ENCODE measurements at regions not wholly inside any gene's neighbourhood (a gene's known extent, or its start where the extent isn't known, plus 50 kb on each side); places are given as distances from the start of the nearest gene placed in this dataset.

DNA sequence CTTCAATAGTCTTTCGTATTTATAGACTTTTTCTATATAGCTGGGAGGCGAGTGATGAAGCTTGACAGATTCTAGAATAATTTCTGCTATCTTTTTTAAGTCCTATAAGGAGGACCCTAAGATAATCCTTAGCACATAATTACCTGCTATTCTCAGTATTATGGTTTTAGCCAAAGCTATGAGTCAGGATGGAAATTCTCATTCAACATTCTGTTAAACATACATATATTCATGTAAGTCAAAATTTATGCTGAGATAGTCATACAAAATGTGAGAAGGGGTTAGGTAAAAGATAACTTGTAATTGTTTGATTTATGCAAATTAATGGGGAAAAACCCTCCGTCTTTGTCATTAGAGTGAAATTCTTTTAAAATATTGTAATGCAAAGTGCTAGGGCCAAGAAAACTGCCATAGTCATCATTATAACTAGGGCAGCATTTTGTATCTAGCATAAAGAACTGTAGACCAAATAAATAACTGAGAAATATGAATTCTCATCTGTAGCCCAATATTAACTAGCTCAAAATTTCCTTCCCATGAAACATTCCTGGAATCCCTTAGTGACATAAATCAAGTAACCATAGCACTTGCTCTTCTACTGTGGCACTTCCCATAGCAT lies 118.5 kb downstream of the MRPS30 start:
- Mint-ChIP-seq H3K4me1 (no peaks in the 10 kb centered on the region), H3K9me3 (no peaks in the 10 kb centered on the region), H3K27ac (no peak overlapping the region), H3K4me3 (no peak overlapping the region), H3K36me3 (ENCODE audit: low read depth) (no peaks in the 10 kb centered on the region), H3K27me3 (ENCODE audit: low read depth) (no peaks in the 10 kb centered on the region)
- TF ChIP-seq, protein P1, sequence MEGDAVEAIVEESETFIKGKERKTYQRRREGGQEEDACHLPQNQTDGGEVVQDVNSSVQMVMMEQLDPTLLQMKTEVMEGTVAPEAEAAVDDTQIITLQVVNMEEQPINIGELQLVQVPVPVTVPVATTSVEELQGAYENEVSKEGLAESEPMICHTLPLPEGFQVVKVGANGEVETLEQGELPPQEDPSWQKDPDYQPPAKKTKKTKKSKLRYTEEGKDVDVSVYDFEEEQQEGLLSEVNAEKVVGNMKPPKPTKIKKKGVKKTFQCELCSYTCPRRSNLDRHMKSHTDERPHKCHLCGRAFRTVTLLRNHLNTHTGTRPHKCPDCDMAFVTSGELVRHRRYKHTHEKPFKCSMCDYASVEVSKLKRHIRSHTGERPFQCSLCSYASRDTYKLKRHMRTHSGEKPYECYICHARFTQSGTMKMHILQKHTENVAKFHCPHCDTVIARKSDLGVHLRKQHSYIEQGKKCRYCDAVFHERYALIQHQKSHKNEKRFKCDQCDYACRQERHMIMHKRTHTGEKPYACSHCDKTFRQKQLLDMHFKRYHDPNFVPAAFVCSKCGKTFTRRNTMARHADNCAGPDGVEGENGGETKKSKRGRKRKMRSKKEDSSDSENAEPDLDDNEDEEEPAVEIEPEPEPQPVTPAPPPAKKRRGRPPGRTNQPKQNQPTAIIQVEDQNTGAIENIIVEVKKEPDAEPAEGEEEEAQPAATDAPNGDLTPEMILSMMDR (IDR thresholded peaks at IDR 0.05; ENCODE audit: unreplicated experiment in 3 of 3): no peak

DNA sequence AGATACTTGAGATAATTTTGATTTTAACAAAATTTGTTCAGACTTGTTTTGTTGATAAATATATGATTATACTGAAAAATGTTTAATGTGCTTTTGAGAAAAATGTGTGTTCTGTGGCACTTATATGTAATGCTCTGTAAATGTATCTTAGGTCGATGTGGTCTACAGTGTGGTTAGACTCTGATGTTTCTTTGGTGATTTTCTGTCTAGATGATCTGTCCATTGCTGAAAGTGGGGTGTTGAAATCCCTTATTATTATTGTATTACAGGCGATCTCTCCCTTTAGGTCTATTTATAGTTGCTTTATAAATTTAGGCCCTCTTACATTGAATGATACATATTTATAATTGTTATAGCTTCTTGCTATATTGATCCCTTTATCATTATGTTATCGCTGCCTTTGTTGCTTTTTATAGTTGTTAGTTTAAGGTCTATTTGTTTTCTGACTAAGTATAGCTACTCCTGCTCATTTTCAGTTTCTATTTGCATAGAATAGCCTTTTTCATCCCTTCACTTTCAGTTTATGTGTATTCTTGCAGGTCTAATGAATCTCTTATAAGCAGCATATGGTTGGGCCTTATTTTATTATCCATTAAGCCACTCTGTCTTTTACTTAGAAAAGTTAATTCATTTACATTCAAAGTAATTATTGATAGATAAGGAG lies 124.3 kb downstream of the MRPS30 start:
- Mint-ChIP-seq H3K9me3 (peaks cover 3% of the 10 kb centered on the region), H3K27me3 (ENCODE audit: low read depth) (no peaks in the 10 kb centered on the region), H3K27ac (no peak overlapping the region), H3K4me1 (no peaks in the 10 kb centered on the region), H3K4me3 (no peak overlapping the region), H3K36me3 (ENCODE audit: low read depth) (no peaks in the 10 kb centered on the region)
- TF ChIP-seq, protein P1 (IDR thresholded peaks at IDR 0.05; ENCODE audit: unreplicated experiment in 3 of 3): no peak

DNA sequence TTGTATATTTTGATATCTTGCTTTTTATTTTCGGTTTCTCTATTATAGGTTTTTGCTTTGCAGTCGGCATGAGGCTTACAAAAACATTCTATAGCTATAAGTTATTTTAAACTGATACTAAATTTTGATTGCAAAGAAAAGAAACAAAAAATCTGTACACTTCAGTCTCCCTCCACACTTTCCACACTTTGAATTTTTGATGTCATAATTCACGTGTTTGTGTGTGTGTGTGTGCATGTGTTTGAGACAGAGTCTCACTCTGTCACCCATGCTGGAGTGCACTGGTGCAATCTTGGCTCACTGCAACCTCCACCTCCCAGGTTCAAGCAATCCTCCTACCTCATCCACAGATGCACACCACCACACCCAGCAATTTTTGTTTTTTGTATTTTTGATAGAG lies 124.9 kb downstream of the MRPS30 start:
- Mint-ChIP-seq H3K4me3 (no peak overlapping the region), H3K36me3 (ENCODE audit: low read depth) (no peaks in the 10 kb centered on the region), H3K4me1 (no peaks in the 10 kb centered on the region), H3K27me3 (ENCODE audit: low read depth) (no peaks in the 10 kb centered on the region), H3K9me3 (peaks cover 3% of the 10 kb centered on the region), H3K27ac (no peak overlapping the region)
- TF ChIP-seq, protein P1 (IDR thresholded peaks at IDR 0.05; ENCODE audit: unreplicated experiment in 3 of 3): no peak

DNA sequence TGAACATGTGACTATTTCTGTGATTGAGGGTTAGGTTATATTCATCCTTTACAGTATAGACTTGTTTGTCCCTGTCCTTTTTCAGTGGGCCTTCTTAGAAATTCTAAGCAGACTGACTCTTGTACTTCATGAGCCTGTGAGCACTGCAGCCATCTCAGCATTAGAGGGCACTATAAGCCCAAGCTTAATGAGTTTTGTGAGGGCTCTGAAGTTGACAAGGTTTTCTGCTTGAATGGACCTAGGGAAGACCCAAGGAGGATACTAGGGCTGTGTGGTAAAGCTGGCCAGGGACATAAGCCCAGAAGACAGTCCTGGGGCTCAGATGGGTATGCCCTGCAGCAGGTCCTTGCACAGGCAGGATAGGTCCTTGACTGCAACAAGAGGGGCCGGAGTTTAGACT lies 126.5 kb downstream of the MRPS30 start:
- H3K36me3 Mint-ChIP-seq (ENCODE audit: low read depth): no peaks in the 10 kb centered on the region
- peaks cover 3% of the 10 kb centered on the region for H3K9me3 Mint-ChIP-seq
- no peaks in the 10 kb centered on the region for H3K27me3 Mint-ChIP-seq (ENCODE audit: low read depth)
- no peak overlapping the region for H3K4me3 Mint-ChIP-seq
- TF ChIP-seq, protein P1 (IDR thresholded peaks at IDR 0.05; ENCODE audit: unreplicated experiment in 3 of 3): peak in 1 of 3 experiments; percentile 24
- H3K27ac Mint-ChIP-seq: no peak overlapping the region
- H3K4me1 Mint-ChIP-seq: no peaks in the 10 kb centered on the region

DNA sequence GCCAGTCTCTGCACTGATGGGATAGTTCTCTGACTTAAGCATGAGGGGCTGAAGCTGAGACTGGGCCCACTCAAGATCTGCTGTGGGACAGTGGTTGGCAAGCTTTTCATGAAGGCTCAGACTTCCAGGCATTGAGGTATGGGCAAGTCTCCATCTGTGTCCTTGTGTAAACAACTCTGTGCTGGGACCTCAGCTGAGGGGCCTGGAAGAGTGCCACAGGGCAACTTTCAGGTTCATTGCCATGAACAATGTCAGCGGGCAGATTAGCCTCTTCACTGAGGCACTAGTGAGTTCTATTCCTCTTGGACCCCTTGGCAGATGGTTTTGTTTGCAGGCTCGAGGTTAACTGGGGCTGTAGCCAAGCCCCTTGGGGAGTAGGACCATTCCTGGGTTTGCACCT lies 127.1 kb downstream of the MRPS30 start:
- Mint-ChIP-seq H3K27me3 (ENCODE audit: low read depth) (no peaks in the 10 kb centered on the region), H3K4me3 (no peak overlapping the region), H3K9me3 (peaks cover 3% of the 10 kb centered on the region), H3K27ac (no peak overlapping the region), H3K4me1 (no peaks in the 10 kb centered on the region), H3K36me3 (ENCODE audit: low read depth) (no peaks in the 10 kb centered on the region)
- TF ChIP-seq, protein P1 (IDR thresholded peaks at IDR 0.05; ENCODE audit: unreplicated experiment in 3 of 3): no peak

DNA sequence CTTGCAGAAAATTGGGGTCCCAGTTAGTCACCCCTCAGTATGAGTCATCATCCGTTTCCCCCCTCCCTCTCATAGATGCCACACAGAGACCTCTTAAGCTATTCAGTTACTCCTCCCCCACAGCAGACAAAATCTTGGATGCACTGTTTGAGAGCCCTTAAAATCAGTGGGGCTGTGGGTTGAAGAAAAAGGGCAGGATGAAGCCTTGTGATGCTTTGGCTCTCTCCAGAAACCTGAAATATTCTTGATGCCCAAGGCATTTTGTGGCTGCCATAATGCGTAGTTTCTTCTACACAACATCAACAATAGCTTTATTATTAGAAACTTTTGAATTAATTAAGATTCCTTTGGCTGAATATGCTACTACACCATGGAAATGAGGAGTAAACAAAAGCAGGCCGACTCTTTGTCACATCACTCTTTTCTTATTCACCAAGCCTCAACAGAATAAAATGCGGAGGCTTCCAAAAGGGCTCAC lies 133.8 kb downstream of the MRPS30 start:
- Mint-ChIP-seq H3K9me3 (no peaks in the 10 kb centered on the region), H3K27me3 (ENCODE audit: low read depth) (no peaks in the 10 kb centered on the region), H3K4me1 (no peaks in the 10 kb centered on the region), H3K27ac (no peak overlapping the region), H3K4me3 (no peak overlapping the region), H3K36me3 (ENCODE audit: low read depth) (no peaks in the 10 kb centered on the region)
- TF ChIP-seq, protein P1 (IDR thresholded peaks at IDR 0.05; ENCODE audit: unreplicated experiment in 3 of 3): no peak

Measured in nephron (organoid).